Chondrocyte (in vitro differentiated cells): ENCODE measurements at regions not wholly inside any gene's neighbourhood (a gene's known extent, or its start where the extent isn't known, plus 50 kb on each side); places are given as distances from the start of the nearest gene placed in this dataset.
A peak's percentile ranks its signal among the peaks of the same experiment; 100 is the strongest.
"Not testable (repeated sequence)": the region's sequence is repeated elsewhere in the genome, so short reads cannot be mapped to it uniquely, and the experiment has no call there.

Experiments used
- DNase-seq: peaks from one replicate; pipeline ENCODE4 v3.0.0; 2021; ENCODE audit warnings: mixed read lengths, low spot score
- H3K27ac Mint-ChIP-seq: one replicate; pipeline ENCODE4 v1.8.0; 2021; ENCODE audit warnings: mild to moderate bottlenecking, moderate library complexity, mixed read lengths; ENCODE audit not compliant: unreplicated experiment
- H3K27me3 Mint-ChIP-seq: 2 replicates; pipeline ENCODE4 v1.8.0; 2021; ENCODE audit warnings: low read depth, mixed read lengths
- H3K36me3 Mint-ChIP-seq: 2 replicates; pipeline ENCODE4 v1.8.0; 2021; ENCODE audit warnings: low read depth, mixed read lengths
- H3K4me1 Mint-ChIP-seq: 2 replicates; pipeline ENCODE4 v1.8.0; 2021; ENCODE audit warnings: low read depth, mild to moderate bottlenecking, mixed read lengths
- H3K4me3 Mint-ChIP-seq: one replicate; pipeline ENCODE4 v1.8.0; 2021; ENCODE audit warnings: mild to moderate bottlenecking, moderate library complexity, mixed read lengths; ENCODE audit not compliant: unreplicated experiment
- H3K9me3 Mint-ChIP-seq: 2 replicates; pipeline ENCODE4 v1.8.0; 2021; ENCODE audit warnings: low read depth, mixed read lengths
- TF ChIP-seq, protein P1 (sequence below): fragments of 200-600 bp; sonication (generic); IDR thresholded peaks from 2 replicates; pipeline ENCODE4 v1.5.0; 2021; ENCODE audit warnings: antibody characterized with exemption, mild to moderate bottlenecking, moderate library complexity

- H3K27me3 Mint-ChIP-seq = peaks cover 21% of the 10 kb centered on the region
- H3K9me3 Mint-ChIP-seq = peaks cover 4% of the 10 kb centered on the region
- H3K4me3 Mint-ChIP-seq = no peak overlapping the region
- H3K4me1 Mint-ChIP-seq = no peaks in the 10 kb centered on the region
- peaks cover 4% of the 10 kb centered on the region for H3K36me3 Mint-ChIP-seq
- no peak overlapping the region for H3K27ac Mint-ChIP-seq
- peak; percentile 60 for DNase-seq
- TF ChIP-seq, protein P1, sequence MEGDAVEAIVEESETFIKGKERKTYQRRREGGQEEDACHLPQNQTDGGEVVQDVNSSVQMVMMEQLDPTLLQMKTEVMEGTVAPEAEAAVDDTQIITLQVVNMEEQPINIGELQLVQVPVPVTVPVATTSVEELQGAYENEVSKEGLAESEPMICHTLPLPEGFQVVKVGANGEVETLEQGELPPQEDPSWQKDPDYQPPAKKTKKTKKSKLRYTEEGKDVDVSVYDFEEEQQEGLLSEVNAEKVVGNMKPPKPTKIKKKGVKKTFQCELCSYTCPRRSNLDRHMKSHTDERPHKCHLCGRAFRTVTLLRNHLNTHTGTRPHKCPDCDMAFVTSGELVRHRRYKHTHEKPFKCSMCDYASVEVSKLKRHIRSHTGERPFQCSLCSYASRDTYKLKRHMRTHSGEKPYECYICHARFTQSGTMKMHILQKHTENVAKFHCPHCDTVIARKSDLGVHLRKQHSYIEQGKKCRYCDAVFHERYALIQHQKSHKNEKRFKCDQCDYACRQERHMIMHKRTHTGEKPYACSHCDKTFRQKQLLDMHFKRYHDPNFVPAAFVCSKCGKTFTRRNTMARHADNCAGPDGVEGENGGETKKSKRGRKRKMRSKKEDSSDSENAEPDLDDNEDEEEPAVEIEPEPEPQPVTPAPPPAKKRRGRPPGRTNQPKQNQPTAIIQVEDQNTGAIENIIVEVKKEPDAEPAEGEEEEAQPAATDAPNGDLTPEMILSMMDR = no peak
Measured at GRCh38 chr11:69874984-69875624, 55.9 kb upstream of the FGF3 start.

DNA sequence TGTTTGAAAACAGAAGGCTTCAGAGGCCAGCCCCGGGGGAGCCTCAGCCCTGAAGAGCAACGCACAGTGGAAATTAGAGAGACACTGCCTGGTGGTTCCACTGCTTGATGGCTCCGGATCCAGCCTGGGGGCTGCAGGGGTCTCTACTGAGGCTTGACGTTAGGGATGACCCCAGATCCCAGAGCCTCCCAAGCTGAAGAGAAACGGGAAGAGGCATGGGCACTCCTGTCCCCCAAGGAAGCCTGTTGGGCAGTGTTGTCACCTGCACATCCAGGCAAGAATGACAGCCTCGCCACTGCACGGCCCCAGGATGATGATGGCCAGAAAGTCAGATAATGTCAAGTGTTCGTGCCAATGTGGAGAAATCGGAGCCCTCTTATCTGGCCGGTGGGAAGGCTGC lies 56.8 kb upstream of the FGF3 start:
- no peak overlapping the region for H3K4me3 Mint-ChIP-seq
- no peaks in the 10 kb centered on the region for H3K4me1 Mint-ChIP-seq
- peaks cover 4% of the 10 kb centered on the region for H3K9me3 Mint-ChIP-seq

GRCh38 chr11:69877235-69877634 lies 58.0 kb upstream of the FGF3 start:
- peak; percentile 63 for DNase-seq
- H3K27me3 Mint-ChIP-seq = peaks cover 23% of the 10 kb centered on the region
- H3K4me3 Mint-ChIP-seq = no peak overlapping the region
- peaks cover 4% of the 10 kb centered on the region for H3K9me3 Mint-ChIP-seq
- no peak overlapping the region for H3K27ac Mint-ChIP-seq
- TF ChIP-seq, protein P1 = no peak
- no peaks in the 10 kb centered on the region for H3K4me1 Mint-ChIP-seq
- peaks cover 4% of the 10 kb centered on the region for H3K36me3 Mint-ChIP-seq

More for the DNA sequence above, 56.8 kb upstream of the FGF3 start:
- Mint-ChIP-seq H3K36me3 (peaks cover 4% of the 10 kb centered on the region), H3K27me3 (peaks cover 21% of the 10 kb centered on the region), H3K27ac (no peak overlapping the region)
- DNase-seq = peak; percentile 46
- TF ChIP-seq, protein P1 = no peak

- peak; percentile 26 for DNase-seq
- not testable (repeated sequence) for H3K4me3 Mint-ChIP-seq, H3K4me1 Mint-ChIP-seq, H3K27ac Mint-ChIP-seq, H3K9me3 Mint-ChIP-seq, H3K36me3 Mint-ChIP-seq
- peaks cover 21% of the 10 kb centered on the region for H3K27me3 Mint-ChIP-seq
Measured at GRCh38 chr11:69877704-69878103, 58.5 kb upstream of the FGF3 start.

GRCh38 chr11:69878144-69878883 lies 59.1 kb upstream of the FGF3 start:
- H3K9me3 Mint-ChIP-seq = peaks cover 4% of the 10 kb centered on the region
- TF ChIP-seq, protein P1 = no peak
- H3K4me1 Mint-ChIP-seq = no peaks in the 10 kb centered on the region
- peak; percentile 50 for DNase-seq
- H3K27me3 Mint-ChIP-seq = peaks cover 17% of the 10 kb centered on the region
- no peak overlapping the region for H3K4me3 Mint-ChIP-seq
- H3K27ac Mint-ChIP-seq = no peak overlapping the region
- H3K36me3 Mint-ChIP-seq = peaks cover 2% of the 10 kb centered on the region
